T follicular helper cell (primary cell): ENCODE measurements at regions not wholly inside any gene's neighbourhood (a gene's known extent, or its start where the extent isn't known, plus 50 kb on each side); places are given as distances from the start of the nearest gene placed in this dataset.
"Not testable (repeated sequence)": the region's sequence is repeated elsewhere in the genome, so short reads cannot be mapped to it uniquely, and the experiment has no call there.

Source experiments
- DNase-seq: peaks from one replicate; pipeline ENCODE4 v3.0.0-alpha.2; 2020; ENCODE audit warnings: low read depth

DNA sequence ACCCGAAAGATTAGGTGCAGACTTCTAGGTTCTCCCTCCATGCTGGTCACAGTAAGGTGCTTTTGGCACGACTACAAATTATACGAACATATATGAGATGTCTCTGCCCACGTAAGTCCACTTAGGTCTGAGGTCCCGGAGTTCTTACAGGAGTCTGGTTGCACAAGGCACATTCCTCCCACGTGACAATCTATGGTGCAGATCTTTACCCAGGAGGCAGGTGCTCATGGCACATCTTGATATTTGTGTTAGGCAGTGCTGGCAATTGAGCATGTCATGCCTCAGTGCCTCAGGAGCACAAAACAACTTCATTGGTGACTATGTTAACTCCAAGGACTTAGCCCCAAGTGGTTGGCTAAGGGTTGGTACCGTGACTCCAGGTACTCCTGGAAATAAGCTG, 92.0 kb upstream of the AMN1 start:
- no peak for DNase-seq

DNA sequence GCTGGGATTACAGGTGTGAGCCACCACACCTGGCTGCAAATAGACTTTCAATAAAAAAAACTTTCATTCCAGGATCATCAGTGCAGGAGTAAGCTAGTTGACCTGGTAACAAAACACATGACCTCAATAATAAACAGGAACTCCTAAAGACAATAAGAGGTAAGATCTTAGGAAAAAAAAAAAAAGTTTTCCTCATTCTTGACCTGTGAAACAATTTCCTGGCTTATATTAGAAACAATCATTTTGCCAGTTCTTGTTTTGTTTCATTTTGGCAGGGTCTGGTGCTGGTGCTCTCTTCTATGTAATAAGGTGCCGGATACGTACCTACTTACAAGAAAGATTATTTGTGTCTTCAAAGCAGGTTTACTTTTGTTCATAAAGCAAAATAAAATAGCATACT, 90.6 kb upstream of the AMN1 start:
- no peak for DNase-seq

DNA sequence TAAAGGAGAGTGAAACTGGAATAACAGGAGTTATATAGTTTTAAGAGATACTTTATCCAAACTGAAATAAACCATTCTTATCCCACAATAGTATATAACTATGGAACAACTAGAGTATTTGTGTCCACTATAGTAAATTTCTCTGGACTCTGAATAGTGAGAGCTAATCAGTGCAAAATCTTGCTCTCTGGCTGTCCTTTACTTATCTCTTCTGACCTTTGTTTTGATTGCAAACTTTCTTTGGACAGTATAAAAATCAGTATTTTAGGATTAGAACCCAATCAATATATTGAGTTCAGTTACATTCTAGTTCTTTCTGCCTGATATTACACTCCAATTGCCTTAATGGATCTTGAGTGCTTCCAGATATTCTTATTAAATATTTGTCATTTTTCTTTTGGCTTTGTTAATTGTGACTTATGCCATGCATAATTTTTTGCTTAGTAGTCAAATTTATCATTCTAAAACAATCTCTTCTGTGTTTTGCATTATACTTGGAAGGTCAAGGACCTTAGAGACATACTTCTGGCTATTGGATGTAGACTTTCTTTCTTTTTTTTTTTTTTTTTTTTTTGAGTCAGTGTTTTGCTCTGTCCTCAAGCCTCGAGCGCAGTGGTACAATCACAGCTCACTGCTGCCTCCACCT, 89.9 kb upstream of the AMN1 start:
- no peak for DNase-seq

DNA sequence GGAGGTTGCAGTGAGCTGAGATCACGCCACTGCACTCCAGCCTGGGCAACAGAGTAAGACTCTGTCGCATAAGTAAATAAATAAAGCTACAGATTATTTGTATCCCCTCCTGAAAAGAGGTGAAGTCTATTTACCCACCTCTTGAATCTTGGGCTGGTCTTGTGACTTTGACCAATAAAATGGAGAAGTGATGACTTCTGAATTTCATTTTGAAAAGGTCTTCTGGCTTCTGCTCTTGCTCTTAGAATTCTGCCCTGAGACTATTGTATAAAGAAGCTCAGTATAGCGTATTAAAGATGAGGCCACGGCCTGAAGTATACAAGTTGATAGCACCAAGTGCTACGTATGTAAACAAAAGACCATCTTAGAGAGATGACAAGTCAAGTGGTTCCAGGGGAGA, 88.3 kb upstream of the AMN1 start:
- DNase-seq = no peak

DNA sequence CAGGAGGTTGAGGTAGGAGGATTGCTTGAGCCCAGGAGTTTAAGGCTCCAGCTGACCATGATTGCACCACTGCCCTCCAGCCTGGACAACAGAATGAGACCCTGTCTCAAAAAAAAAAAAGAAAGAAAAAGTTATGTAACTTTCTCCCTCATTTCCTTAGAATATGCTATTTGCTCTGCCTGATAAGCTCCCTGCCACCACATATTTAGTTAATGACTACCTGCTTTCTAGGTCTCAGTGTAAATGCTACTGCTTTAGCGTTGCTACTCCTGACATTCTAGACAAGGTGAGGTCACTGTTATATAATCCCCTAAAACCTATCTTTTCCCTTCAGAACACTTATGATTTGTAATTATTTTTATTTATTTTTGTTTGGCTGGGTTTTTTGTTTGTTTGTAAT, 86.3 kb upstream of the AMN1 start:
- no peak for DNase-seq

DNA sequence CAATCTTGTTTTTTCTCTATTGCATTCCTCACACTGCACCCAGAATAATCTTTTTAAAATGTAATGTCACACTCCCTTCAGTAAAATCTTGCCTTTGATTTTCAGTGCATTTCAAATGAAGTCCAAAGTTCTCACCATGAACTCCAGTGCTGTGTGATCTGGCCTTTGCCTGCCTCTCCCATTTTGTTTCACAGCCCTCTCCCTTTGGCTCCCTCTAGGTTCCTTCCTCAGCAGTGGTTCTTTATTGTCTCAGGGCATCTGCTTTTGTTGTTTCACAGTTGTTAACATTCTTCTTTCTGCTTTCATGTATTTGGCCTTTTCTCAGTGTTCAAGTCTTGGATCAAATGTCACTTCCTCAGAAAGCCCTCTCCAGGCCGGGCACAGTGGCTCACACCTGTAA, 84.5 kb upstream of the AMN1 start:
- no peak for DNase-seq

DNA sequence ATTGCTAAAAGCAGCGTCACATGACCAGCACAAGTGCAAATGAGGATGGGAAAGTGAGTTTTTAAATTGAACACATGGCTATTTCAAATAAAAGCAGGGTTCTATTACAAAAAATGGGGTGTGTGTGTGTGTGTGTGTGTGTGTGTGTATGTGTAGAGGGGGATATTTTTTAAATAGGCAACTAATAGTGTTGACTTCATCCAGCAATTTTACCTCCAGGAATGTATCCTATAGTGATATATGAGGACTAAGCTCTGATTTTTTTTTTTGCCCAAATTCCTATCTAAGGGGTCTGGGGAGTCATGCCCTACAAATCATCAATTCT, 78.9 kb upstream of the AMN1 start:
- no peak for DNase-seq

DNA sequence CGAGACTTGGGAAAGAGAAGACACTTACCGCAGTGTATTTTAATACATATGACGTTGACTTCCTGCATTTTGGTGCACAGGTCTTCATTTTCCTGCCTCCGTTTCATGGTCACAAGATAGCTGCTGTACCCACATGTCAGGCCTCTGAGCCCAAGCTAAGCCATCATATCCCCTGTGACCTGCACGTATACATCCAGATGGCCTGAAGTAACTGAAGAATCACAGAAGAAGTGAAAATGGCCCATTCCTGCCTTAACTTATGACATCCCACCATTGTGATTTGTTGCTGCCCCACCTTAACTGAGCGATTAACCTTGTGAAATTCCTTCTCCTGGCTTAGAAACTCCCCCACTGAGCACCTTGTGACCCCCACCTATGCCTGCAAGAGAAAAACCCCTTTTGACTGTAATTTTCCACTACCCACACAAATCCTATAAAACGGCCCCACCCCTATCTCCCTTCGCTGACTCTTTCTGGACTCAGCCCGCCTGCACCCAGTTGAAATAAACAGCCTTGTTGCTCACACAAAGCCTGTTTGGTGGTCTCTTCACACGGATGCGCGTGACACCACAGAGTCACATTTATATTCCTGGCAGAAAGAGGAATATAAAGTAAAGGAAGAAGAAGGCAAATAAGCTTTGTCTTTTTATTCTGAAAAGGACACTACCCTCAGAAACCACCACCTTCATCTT, 78.4 kb upstream of the AMN1 start:
- not testable (repeated sequence) for DNase-seq

DNA sequence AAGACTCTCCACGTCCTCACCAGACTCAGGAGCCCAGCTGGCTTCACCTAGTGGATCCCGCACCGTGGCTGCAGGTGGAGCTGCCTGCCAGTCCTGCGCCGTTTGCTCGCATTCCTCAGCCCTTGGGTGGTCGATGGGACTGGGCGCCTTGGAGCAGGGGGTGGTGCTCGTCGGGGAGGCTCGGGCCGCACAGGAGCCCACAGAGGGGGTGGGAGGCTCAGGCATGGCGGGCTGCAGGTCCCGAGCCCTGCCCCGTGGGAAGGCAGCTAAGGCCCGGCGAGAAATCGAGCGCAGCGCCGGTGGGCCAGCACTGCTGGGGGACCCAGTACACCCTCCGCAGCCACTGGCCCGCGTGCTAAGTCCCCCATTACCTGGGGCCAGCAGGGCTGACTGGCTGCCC, 76.9 kb upstream of the AMN1 start:
- not testable (repeated sequence) for DNase-seq

DNA sequence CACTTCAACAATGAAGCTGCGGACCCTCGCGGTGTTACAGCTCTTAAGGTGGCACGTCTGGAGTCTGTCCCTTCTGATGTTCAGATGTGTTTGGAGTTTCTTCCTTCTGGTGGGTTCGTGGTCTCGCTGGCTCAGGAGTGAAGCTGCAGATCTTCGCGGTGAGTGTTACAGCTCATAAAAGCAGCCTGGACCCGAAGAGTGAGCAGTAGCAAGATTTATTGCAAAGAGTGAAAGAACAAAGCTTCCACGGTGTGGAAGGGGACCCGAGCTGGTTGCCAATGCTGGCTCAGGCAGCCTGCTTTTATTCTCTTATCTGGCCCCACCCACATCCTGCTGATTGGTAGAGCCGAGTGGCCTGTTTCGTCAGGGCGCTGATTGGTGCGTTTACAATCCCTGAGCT, 75.9 kb upstream of the AMN1 start:
- not testable (repeated sequence) for DNase-seq

DNA sequence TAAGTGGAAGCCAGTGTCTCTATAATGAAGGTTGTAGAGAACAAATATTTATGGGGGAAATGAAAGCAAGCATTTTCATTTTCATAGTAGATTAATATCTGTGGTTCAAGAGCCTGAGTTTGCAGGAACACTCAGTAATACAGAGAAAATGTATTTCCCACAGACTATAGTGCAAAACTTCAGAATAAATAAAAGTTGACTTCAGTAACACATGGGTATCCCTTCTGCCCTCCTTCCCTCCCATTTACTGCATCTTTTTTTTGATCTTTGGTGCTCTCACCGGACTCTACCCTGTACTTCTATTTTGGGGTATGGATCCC, 75.3 kb upstream of the AMN1 start:
- no peak for DNase-seq

DNA sequence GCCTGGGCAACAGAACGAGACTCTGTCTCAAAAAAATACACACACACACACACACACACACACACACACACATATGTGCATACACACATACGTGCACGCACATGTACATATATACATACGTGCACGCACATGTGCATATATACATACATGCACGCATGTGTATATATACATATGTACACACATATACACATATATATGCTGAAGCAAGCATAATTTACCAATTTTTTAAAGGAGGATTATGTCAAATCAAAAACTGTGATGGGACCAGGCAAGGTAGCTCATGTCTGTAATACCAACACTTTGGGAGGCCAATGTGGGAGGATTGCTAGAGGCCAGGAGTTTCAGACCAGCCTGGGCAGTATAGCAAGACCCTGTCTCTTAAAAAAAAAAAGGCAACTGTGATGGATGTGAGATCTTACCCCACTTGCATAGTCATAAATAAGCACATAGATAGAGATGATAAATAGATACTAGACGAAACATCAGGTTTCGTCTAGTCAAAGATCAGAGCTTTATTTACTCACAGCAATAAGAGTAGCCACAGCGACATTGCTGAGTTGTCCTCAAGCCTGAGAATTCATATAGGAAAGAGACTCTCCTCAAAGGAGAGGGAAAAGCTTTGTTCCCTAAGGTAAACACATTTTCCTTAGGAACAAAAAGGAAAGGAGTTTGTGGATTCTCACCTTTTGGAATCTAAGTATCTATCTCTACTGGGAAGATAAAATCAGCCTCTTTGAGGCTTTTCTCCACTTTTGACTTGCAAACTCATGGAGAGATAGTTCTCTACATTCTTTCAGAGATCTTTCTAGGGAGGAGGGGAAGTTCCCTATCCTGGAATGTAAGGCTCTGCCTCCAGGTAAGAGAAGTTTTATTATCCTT, 74.7 kb upstream of the AMN1 start:
- DNase-seq = no peak

DNA sequence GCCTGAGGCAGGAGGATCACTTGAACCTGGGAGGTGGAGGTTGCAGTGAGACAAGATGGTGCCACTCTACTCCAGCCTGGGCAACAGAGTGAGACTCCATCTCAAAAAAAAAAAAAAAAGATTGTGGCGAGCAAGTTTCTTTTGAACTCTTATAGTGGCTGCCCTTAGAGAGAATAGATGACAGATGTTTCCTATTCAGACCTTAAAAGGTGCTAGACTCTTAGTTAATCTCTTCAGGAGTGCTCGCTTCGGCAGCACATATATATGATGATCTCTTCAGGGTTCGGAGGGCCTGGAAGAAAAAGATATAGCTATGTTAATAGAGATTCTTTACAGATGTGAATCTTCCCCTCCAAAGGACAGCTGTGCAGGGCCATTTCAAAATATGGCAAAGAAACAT, 73.1 kb upstream of the AMN1 start:
- no peak for DNase-seq

DNA sequence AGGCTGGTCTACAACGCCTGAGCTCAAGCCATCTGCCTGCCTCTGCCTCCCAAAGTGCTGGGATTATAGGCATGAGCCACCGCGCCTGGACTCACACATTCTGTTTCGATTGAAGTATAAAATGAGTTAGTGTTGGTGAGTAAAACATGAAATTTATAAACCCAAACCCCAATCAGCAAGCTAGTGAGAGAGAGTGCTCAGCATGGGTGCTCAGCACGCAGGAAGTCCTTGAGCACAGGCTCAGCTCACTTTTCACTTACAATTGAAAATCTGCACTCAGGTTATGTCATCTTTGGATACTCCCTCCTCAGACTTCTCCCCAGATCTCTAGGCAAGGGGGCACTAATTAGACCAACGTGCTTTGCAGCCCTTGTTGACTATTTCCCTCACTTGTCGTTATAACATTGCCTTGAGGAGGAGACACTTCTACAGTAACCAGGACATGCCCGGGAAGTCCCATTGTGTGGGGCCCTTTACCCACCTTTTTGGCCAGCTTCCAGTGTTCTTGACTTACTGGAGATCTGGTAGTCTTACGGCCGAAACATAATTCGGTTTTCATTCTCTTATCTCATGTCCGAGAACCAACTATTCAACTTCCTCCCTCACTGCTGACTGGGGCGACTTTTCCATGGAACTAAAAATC, 68.5 kb upstream of the AMN1 start:
- no peak for DNase-seq

DNA sequence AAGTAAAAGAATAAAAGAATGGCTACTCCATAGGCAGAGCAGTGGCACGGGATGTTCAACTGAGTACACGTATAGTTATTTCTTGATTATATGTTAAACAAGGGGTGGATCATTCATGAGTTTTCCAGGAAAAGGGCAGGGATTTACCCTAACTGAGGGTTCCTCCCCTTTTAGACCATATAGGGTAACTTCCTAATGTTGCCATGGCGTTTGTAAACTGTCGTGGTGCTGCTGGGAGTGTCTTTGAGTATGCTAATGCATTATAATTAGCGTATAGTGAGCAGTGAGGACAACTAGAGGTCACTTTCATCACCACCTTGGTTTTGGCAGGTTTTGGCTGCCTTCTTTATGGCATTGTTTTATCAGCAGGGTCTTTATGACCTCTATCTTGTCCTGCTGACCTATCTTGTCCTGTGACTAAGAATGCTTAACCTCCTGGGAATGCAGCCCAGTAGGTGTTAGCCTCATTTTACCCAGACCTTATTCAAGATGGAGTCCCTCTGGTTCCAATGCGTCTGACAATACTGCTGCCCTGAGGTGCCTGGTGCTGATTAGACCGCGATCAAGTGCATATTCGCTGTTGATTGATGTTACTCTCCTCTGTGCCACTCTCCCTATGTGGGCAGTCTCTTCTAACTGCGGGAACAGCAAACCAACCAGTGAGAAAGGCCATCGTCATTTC, 67.6 kb upstream of the AMN1 start:
- no peak for DNase-seq

DNA sequence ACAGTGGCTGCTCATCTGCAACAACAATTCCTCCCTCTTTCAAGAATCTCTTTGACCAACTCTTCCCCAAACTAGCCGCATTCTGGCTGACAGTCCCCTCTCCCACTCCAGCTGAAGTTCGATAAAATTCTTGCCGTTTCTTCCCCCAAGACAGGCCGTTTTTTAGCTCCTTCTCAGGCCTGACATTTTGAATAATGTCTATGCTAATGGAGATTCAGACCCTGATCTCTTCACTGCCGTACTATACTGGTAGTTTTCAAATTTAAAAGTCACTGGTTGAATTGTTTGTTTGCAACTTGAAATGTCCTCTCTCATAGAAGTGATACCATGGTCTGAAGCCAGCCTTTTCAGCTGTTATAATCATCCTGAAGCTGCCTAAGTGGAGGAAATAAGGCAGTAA, 65.9 kb upstream of the AMN1 start:
- DNase-seq = no peak

DNA sequence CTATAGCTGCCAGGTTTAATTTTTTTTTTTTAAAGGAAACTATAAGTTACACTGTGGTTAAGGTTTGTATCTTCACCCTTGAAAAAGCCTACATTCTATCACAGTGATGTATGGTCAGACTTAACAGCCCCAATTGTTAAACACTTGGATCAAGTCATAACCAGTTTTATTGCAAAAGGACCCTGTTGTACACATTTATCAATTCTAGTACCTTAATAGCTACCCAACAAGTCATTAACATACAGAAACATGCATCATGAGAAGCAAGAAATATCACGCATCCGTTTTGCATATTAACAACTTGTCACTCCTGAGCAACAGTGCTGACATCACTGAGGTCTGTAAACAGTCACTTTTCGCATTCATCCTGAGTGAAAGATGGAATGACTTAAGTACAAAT, 62.4 kb upstream of the AMN1 start:
- DNase-seq = not testable (repeated sequence)

DNA sequence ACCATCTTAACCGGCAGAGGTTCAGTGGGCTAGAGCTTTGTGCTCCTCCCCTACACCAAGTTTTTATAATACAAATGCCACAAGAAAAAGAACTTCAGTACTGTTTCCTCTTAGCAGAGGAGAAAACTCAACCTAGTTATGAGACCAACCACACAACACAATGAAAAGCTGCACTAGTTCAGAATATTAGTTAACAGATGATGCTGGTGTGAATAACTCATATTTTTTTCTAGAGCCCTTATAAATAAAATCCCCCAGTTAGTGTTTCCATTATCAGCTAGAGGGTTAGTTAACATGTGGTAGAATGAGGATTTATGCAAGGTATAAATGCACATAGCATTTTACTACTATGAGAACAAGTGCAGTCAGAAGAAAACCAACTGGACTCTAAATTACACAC, 61.9 kb upstream of the AMN1 start:
- DNase-seq = no peak

DNA sequence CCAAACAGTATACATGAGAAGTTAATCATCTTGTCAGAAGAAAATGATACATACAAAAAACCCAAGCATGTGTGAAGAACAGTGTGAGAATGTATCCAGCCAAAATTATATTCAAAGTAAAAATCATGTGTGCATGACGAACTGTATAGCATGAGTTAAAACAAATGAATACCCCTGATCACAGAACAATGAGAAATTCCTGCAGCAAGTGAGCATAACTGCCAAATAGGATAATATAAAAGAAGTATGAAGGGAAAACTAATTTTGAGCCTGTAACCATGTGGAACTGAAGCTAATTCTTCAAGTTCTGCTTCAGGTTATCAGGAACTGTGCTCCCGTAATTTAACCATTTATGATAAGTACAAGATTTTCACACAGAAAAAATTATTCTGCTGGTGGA, 56.5 kb upstream of the AMN1 start:
- DNase-seq = no peak

DNA sequence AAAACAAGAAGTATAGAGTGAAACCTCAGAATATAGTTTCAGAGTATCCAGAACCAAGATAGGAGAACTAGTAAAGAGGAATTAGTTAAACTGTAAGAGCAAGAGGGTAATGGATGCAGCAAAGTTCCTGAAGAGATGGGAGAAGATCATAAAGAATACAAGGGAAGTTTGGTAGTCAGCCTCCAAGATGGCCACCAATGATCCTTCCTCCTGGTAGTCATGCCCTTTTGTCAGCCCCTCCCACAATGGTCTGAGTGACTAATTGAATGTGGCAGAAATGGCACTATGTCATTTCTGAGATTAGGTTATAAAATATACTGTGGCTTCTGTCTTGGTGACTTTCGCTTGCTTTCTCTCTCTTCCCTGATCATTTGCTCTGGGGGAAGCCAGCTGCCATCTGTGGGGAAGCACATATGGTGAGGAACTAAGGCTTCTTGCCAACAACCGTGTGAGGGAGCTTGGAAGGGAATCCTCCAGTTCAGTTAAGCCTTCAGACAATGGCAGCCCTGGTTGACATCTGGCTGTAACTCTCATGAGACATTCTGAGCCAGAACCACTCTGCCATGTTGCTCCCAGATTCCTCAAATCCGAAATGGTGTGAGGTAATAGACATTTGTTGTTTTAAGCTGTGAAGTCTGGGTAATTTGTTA, 55.3 kb upstream of the AMN1 start:
- DNase-seq = no peak

DNA sequence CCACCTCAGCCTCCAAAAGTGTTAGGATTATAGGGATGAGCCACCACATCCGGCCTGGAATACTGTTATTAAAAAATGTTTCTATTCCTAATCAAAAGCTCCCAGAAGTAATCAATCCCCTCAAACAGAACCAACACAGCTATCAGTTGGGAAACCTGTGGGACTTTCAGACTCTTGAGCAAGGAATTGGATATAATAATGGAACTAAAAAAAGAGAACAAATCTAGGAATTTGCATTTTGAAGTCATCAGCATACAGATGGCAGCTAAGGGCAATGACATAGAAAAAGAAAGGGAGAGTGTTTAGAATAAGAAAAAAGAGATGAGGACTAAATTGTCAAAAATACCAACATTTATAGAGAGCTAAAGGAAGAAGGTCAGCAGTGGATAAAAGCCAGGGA, 54.7 kb upstream of the AMN1 start:
- DNase-seq = no peak
